Stomach (tissue), 4 donors: ENCODE measurements at regions not wholly inside any gene's neighbourhood (a gene's known extent, or its start where the extent isn't known, plus 50 kb on each side); places are given as distances from the start of the nearest gene placed in this dataset.

Experiments used
- EP300 ChIP-seq: sonication (generic); formaldehyde crosslinking; IDR thresholded peaks from one replicate; pipeline ENCODE4 v1.6.1; 2017; ENCODE audit warnings: antibody characterized with exemption
- POLR2A ChIP-seq, 4 donors: fragments of 450-650 bp; IDR thresholded peaks; one replicate each; pipeline ENCODE4 v1.6.1; 2016; ENCODE audit warnings: antibody characterized with exemption in 4 of 4, control low read depth in 2 of 4, mild to moderate bottlenecking in 1 of 4, moderate library complexity in 1 of 4
- POLR2AphosphoS5 ChIP-seq, 3 donors: sonication (generic); formaldehyde crosslinking; IDR thresholded peaks; one replicate each; pipeline ENCODE4 v1.6.1; 2016; ENCODE audit warnings: antibody characterized with exemption in 3 of 3
- TF ChIP-seq, protein P1 (sequence below), 7 experiments: fragments of 450-650 bp in 4 of 7; fragments of 200-600 bp in 3 of 7; sonication (generic) in 3 of 7; IDR thresholded peaks; one replicate each; pipeline ENCODE4 v1.5.1; 2016 to 2019; ENCODE audit warnings: antibody characterized with exemption in 7 of 7, control low read depth in 2 of 7, mild to moderate bottlenecking in 1 of 7

- no peak for TF ChIP-seq POLR2AphosphoS5 (IDR thresholded peaks at IDR 0.05)
- TF ChIP-seq POLR2A (IDR thresholded peaks at IDR 0.05), result no peak
- TF ChIP-seq, protein P1, sequence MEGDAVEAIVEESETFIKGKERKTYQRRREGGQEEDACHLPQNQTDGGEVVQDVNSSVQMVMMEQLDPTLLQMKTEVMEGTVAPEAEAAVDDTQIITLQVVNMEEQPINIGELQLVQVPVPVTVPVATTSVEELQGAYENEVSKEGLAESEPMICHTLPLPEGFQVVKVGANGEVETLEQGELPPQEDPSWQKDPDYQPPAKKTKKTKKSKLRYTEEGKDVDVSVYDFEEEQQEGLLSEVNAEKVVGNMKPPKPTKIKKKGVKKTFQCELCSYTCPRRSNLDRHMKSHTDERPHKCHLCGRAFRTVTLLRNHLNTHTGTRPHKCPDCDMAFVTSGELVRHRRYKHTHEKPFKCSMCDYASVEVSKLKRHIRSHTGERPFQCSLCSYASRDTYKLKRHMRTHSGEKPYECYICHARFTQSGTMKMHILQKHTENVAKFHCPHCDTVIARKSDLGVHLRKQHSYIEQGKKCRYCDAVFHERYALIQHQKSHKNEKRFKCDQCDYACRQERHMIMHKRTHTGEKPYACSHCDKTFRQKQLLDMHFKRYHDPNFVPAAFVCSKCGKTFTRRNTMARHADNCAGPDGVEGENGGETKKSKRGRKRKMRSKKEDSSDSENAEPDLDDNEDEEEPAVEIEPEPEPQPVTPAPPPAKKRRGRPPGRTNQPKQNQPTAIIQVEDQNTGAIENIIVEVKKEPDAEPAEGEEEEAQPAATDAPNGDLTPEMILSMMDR (IDR thresholded peaks at IDR 0.05), result no peak
- no peak for TF ChIP-seq EP300
Observed at GRCh38 chrX:106323357-106323756, 155.3 kb downstream of the PWWP3B start.
